ENCODE measurements at regions not wholly inside any gene's neighbourhood (a gene's known extent, or its start where the extent isn't known, plus 50 kb on each side); places are given as distances from the start of the nearest gene placed in this dataset.
A peak's percentile ranks its signal among the peaks of the same experiment; 100 is the strongest.

DNA sequence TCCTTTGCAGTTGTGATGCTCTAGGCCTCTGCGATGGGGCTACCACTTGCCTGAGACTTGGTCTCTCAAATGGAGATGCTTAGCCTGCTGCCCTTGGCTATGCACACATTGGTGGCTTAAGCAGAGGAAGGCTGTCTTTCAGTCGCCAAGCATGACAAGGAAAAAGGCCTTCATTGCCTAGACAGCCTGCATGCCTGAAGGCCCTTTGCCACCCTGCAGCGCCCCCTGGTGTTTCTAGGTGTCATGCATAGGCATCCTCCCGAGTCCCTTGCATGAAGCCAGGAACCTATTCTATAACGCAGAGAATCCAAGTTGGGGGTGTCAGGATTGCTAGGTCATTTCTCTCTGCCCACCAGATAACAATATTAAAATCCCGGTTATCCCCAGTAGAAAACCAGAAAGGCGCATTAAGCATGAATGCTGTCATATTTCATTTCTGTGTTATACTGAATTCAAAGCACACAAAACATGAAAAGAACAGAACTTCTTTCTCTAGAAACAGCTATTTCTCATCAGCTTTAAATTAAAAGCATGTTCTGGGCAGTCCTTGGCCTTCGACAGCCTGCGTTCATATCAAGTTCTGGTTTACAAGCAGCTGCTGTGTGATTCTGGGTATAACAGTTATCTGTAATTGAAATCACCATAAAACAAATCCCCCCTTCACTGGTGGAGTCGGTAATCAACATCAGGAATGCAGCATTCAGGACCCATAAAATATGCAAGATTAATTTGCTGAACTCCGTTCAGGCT lies 59.7 kb upstream of the TRPC7 start (continued):
- 0 out of 4 replicates have a peak, but pooled peaks of 1 of the 2 experiments have one; percentile 53 for TF ChIP-seq SIN3A (conservative IDR thresholded peaks at IDR 0.05 in 1 of 2, IDR thresholded peaks at IDR 0.05 in 1 of 2; ENCODE audit: low read depth in 1 of 2, low read length in 2 of 2)
- 0 out of 2 replicates have a peak, but pooled peaks have one; percentile 11 for TF ChIP-seq BACH1 (IDR thresholded peaks at IDR 0.05; ENCODE audit: low read length)

Data from H1 (cell line).